Trophoblast cell (in vitro differentiated cells and primary cell): ENCODE measurements at regions not wholly inside any gene's neighbourhood (a gene's known extent, or its start where the extent isn't known, plus 50 kb on each side); places are given as distances from the start of the nearest gene placed in this dataset.

Source experiments
- DNase-seq, 2 donors: peaks; one replicate each; pipeline ENCODE4 v3.0.0-alpha.2; 2016
- H2AFZ ChIP-seq: 2 replicates; pipeline ENCODE4 v1.6.1; 2013; ENCODE audit warnings: low read length, moderate library complexity, mild to moderate bottlenecking; ENCODE audit not compliant: insufficient read depth, poor library complexity
- H2AK5ac ChIP-seq: 2 replicates; pipeline ENCODE4 v1.6.1; 2013; ENCODE audit warnings: mild to moderate bottlenecking, low read length
- H2BK120ac ChIP-seq: 2 replicates; pipeline ENCODE4 v1.6.1; 2013; ENCODE audit warnings: low read length, mild to moderate bottlenecking, moderate library complexity; ENCODE audit not compliant: insufficient read depth, poor library complexity
- H2BK12ac ChIP-seq: 2 replicates; pipeline ENCODE4 v1.6.1; 2013; ENCODE audit warnings: mild to moderate bottlenecking, low read length, moderate library complexity
- H2BK5ac ChIP-seq: 2 replicates; pipeline ENCODE4 v1.6.1; 2013; ENCODE audit warnings: low read length, low read depth, moderate library complexity, mild to moderate bottlenecking; ENCODE audit not compliant: poor library complexity
- H3K14ac ChIP-seq: 2 replicates; pipeline ENCODE4 v1.6.1; 2013; ENCODE audit warnings: mild to moderate bottlenecking, low read length
- H3K18ac ChIP-seq: 2 replicates; pipeline ENCODE4 v1.6.1; 2013; ENCODE audit warnings: mild to moderate bottlenecking, low read length
- H3K23ac ChIP-seq: 2 replicates; pipeline ENCODE4 v1.6.1; 2013; ENCODE audit warnings: low read length
- H3K27ac ChIP-seq: 2 replicates; pipeline ENCODE4 v1.5.1; 2013; ENCODE audit warnings: low read depth, mild to moderate bottlenecking, inconsistent platforms, low read length, moderate library complexity
- H3K27me3 ChIP-seq: 2 replicates; pipeline ENCODE4 v1.6.1; 2013; ENCODE audit warnings: inconsistent platforms, mild to moderate bottlenecking, low read length, moderate library complexity; ENCODE audit not compliant: insufficient read depth
- H3K36me3 ChIP-seq, 2 experiments: 1 replicate in 1 of 2; 2 replicates in 1 of 2; pipeline ENCODE4 v1.6.1; 2013; ENCODE audit warnings: low read length in 2 of 2, mild to moderate bottlenecking in 2 of 2, moderate library complexity in 1 of 2; ENCODE audit not compliant: insufficient read depth in 2 of 2, control insufficient read depth in 1 of 2
- H3K4ac ChIP-seq: 2 replicates; pipeline ENCODE4 v1.6.1; 2013; ENCODE audit warnings: low read depth, mild to moderate bottlenecking, low read length, moderate library complexity
- H3K4me1 ChIP-seq, 2 experiments: 1 replicate in 1 of 2; 2 replicates in 1 of 2; pipeline ENCODE4 v1.6.1; 2013; ENCODE audit warnings: low read length in 2 of 2, mild to moderate bottlenecking in 2 of 2, moderate library complexity in 1 of 2; ENCODE audit not compliant: insufficient read depth in 2 of 2, control insufficient read depth in 1 of 2
- H3K4me2 ChIP-seq: 2 replicates; pipeline ENCODE4 v1.6.1; 2013; ENCODE audit warnings: inconsistent platforms, mild to moderate bottlenecking, low read length, moderate library complexity
- H3K4me3 ChIP-seq: 2 replicates; pipeline ENCODE4 v1.5.1; 2013; ENCODE audit warnings: mild to moderate bottlenecking, low read depth, low read length, inconsistent platforms
- H3K79me1 ChIP-seq: one replicate; pipeline ENCODE4 v1.6.1; 2013; ENCODE audit warnings: low read length
- H3K79me2 ChIP-seq: 2 replicates; pipeline ENCODE4 v1.6.1; 2013; ENCODE audit warnings: low read length, mild to moderate bottlenecking; ENCODE audit not compliant: control insufficient read depth, insufficient read depth, poor library complexity
- H3K9ac ChIP-seq: 2 replicates; pipeline ENCODE4 v1.6.1; 2013; ENCODE audit warnings: mild to moderate bottlenecking, low read length
- H3K9me3 ChIP-seq: 2 replicates; pipeline ENCODE4 v1.6.1; 2013; ENCODE audit warnings: low read depth, mild to moderate bottlenecking, control low read depth, inconsistent platforms, low read length; ENCODE audit not compliant: insufficient read depth
- H4K12ac ChIP-seq: 2 replicates; pipeline ENCODE4 v1.6.1; 2013; ENCODE audit warnings: low read depth, mild to moderate bottlenecking, low read length, moderate library complexity
- H4K8ac ChIP-seq: 2 replicates; pipeline ENCODE4 v1.6.1; 2013; ENCODE audit warnings: low read depth, mild to moderate bottlenecking, low read length, moderate library complexity
- H4K91ac ChIP-seq: one replicate; pipeline ENCODE4 v1.6.1; 2013; ENCODE audit warnings: low read depth, mild to moderate bottlenecking, low read length, moderate library complexity
- WGBS: extraction: QIAGEN DNeasy Blood & Tissue Kit; methylation state at CpG from one replicate; pipeline ENCODE4 v1.1.7; 2013; ENCODE audit warnings: missing lambda C conversion rate; ENCODE audit not compliant: insufficient read length, insufficient coverage; ENCODE audit errors: extremely low coverage; 5-methylcytosine and 5-hydroxymethylcytosine counted together

- Histone ChIP-seq H2BK12ac (no peak overlapping the region), H3K27me3 (no peaks in the 10 kb centered on the region), H3K14ac (no peak overlapping the region), H2BK120ac (no peak overlapping the region), H3K9me3 (peaks cover 4% of the 10 kb centered on the region), H2BK5ac (no peak overlapping the region), H3K18ac (no peak overlapping the region), H4K12ac (no peak overlapping the region), H2AK5ac (no peak overlapping the region), H3K4me3 (no peak overlapping the region), H3K4me2 (no peak overlapping the region), H4K91ac (no peak overlapping the region), H3K4ac (no peak overlapping the region), H3K79me2 (no peaks in the 10 kb centered on the region), H4K8ac (no peak overlapping the region), H3K23ac (no peak overlapping the region), H3K4me1 (peaks cover 10 to 21% of the 10 kb centered on the region in 2 experiments), H3K36me3 (no peaks in the 10 kb centered on the region), H3K9ac (no peak overlapping the region), H2AFZ (no peak overlapping the region), H3K27ac (no peak overlapping the region), H3K79me1 (no peaks in the 10 kb centered on the region)
- no CpG with 5 or more reads among the region's 7 CpGs for WGBS
- no peak for DNase-seq
Measured at GRCh38 chr1:5390504-5390903, 601.7 kb downstream of the NPHP4 start.

GRCh38 chr1:5389101-5389885, 602.9 kb downstream of the NPHP4 start:
- Histone ChIP-seq H3K4me2 (no peak overlapping the region), H3K27me3 (no peaks in the 10 kb centered on the region), H3K23ac (no peak overlapping the region), H4K91ac (no peak overlapping the region), H2BK12ac (no peak overlapping the region), H2AK5ac (no peak overlapping the region), H2BK5ac (no peak overlapping the region), H3K79me2 (no peaks in the 10 kb centered on the region), H3K9ac (no peak overlapping the region), H3K4me1 (peaks cover 10 to 20% of the 10 kb centered on the region in 2 experiments), H3K79me1 (no peaks in the 10 kb centered on the region), H3K4ac (no peak overlapping the region), H3K27ac (no peak overlapping the region), H3K18ac (no peak overlapping the region), H3K4me3 (no peak overlapping the region), H4K12ac (no peak overlapping the region), H4K8ac (no peak overlapping the region), H2AFZ (no peak overlapping the region), H2BK120ac (no peak overlapping the region), H3K36me3 (no peaks in the 10 kb centered on the region), H3K9me3 (peaks cover 4% of the 10 kb centered on the region), H3K14ac (no peak overlapping the region)
- whole genome bisulfite sequencing = no CpG with 5 or more reads among the region's 16 CpGs
- DNase-seq = no peak

- H4K12ac ChIP-seq = no peak overlapping the region
- no peak overlapping the region for H3K4me3 ChIP-seq
- H3K14ac ChIP-seq = no peak overlapping the region
- H4K91ac ChIP-seq = no peak overlapping the region
- no peaks in the 10 kb centered on the region for H3K27me3 ChIP-seq
- no peak overlapping the region for H3K18ac ChIP-seq
- no peak overlapping the region for H3K4me2 ChIP-seq
- H3K36me3 ChIP-seq = no peaks in the 10 kb centered on the region
- no peak overlapping the region for H2BK12ac ChIP-seq
- peaks cover 4% of the 10 kb centered on the region for H3K9me3 ChIP-seq
- H2BK5ac ChIP-seq = no peak overlapping the region
- H2AFZ ChIP-seq = no peak overlapping the region
- H3K79me2 ChIP-seq = no peaks in the 10 kb centered on the region
- no peak overlapping the region for H3K9ac ChIP-seq
- no peak overlapping the region for H3K4ac ChIP-seq
- no peak overlapping the region for H2BK120ac ChIP-seq
- no peak for DNase-seq
- H3K4me1 ChIP-seq = peaks cover 4 to 14% of the 10 kb centered on the region in 2 experiments
- H3K79me1 ChIP-seq = no peaks in the 10 kb centered on the region
- no CpG with 5 or more reads among the region's 6 CpGs for WGBS
- H2AK5ac ChIP-seq = no peak overlapping the region
- no peak overlapping the region for H3K27ac ChIP-seq
- no peak overlapping the region for H3K23ac ChIP-seq
- no peak overlapping the region for H4K8ac ChIP-seq
Measured at GRCh38 chr1:5388622-5389021, 603.6 kb downstream of the NPHP4 start.

- no peaks in the 10 kb centered on the region for H3K79me1 ChIP-seq
- H3K27ac ChIP-seq = no peak overlapping the region
- no peaks in the 10 kb centered on the region for H3K79me2 ChIP-seq
- H3K4me1 ChIP-seq = peaks cover 2 to 7% of the 10 kb centered on the region in 2 experiments
- no peak overlapping the region for H3K23ac ChIP-seq
- WGBS = no CpG with 5 or more reads among the region's 3 CpGs
- no peaks in the 10 kb centered on the region for H3K36me3 ChIP-seq
- H3K4me3 ChIP-seq = no peak overlapping the region
- no peak overlapping the region for H3K9ac ChIP-seq
- H3K27me3 ChIP-seq = no peaks in the 10 kb centered on the region
- no peak overlapping the region for H2AK5ac ChIP-seq
- no peak overlapping the region for H3K18ac ChIP-seq
- no peak overlapping the region for H3K14ac ChIP-seq
- no peak for DNase-seq
- no peak overlapping the region for H4K91ac ChIP-seq
- H2BK120ac ChIP-seq = no peak overlapping the region
- no peak overlapping the region for H3K4me2 ChIP-seq
- H4K12ac ChIP-seq = no peak overlapping the region
- H3K4ac ChIP-seq = no peak overlapping the region
- H2BK12ac ChIP-seq = no peak overlapping the region
- no peak overlapping the region for H2BK5ac ChIP-seq
- H4K8ac ChIP-seq = no peak overlapping the region
- H2AFZ ChIP-seq = no peak overlapping the region
- H3K9me3 ChIP-seq = peaks cover 8% of the 10 kb centered on the region
Measured at GRCh38 chr1:5386371-5386770, 605.9 kb downstream of the NPHP4 start.
